NT2/D1 (cell line): ENCODE measurements at regions not wholly inside any gene's neighbourhood (a gene's known extent, or its start where the extent isn't known, plus 50 kb on each side); places are given as distances from the start of the nearest gene placed in this dataset.

ENCODE experiments used
- SUZ12 ChIP-seq: IDR thresholded peaks from 2 replicates; pipeline ENCODE4 v1.6.1; 2011; ENCODE audit not compliant: insufficient read length, insufficient read depth; ENCODE audit errors: extremely low read depth
- YY1 ChIP-seq: IDR thresholded peaks from 2 replicates; pipeline ENCODE4 v1.6.1; 2011; ENCODE audit not compliant: insufficient read length, insufficient read depth
- ZNF274 ChIP-seq: IDR thresholded peaks from 2 replicates; pipeline ENCODE4 v1.6.1; 2011; ENCODE audit warnings: mild to moderate bottlenecking, low read depth, low read length

DNA sequence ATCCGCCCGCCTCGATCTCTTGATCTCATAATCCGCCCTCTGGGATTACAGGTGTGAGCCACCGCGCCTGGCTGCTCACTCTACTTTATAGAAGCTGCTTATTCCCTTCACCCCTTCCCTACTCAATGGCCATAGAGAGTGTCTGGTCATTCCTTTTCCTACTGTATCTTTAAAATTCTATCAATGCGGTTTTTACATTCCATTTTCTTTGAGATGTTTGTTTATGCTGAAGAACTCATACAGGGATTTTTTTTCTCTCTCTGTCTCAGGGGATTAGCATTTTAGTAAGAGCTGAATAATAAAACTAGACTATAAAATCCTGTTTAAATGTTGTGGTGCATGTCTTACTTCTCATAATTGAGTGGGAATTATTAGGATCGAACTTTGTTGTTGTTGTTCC lies 218.6 kb upstream of the FOXN3 start:
- TF ChIP-seq SUZ12, result no peak
- no peak for TF ChIP-seq YY1
- TF ChIP-seq ZNF274, result no peak
